GDM1 (cell line): ENCODE measurements at regions not wholly inside any gene's neighbourhood (a gene's known extent, or its start where the extent isn't known, plus 50 kb on each side); places are given as distances from the start of the nearest gene placed in this dataset.
"Not testable (repeated sequence)": the region's sequence is repeated elsewhere in the genome, so short reads cannot be mapped to it uniquely, and the experiment has no call there.

Source experiments
- DNase-seq: peaks from one replicate; lab custom pipeline; 2025; lab: John Stamatoyannopoulos, UW

DNA sequence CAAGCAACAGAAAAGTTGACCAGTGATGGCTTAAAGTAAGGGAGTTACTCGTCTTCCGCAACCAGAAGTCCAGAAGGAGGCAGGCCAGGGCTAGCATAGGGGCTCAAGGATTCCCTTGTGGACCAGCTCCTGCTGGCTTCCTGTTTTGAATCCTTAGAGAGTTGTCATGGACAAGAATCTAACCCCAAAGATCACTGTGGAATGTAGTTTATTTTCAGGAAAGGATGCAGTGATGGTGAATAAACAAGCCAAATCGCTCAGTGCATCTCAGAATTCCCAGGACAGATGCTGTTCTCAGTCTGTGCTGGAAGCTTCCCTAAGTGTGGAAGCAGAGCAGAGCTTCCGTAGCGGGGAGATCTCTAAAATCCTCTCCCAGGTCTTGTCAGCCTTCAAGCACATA, 311.3 kb downstream of the C12orf75 start:
- DNase-seq = no peak

DNA sequence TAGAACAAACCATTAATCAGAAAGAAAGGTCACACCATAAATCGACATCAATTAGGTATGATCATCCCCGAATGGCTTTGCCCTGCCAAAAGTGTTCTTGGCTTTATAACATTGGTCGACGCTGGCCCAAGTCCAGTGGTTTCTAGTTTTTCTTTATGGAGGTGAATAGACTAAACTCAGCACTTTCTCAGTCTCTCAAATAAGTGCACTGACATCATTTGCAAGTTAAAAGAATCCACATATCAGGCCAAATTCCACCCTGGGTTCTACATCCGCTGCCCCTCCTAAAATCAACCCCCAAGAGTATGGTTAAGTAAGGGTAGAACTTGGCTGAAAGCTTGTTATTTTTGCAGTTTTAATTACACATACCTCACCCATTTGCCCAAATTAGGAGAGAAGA, 314.3 kb downstream of the C12orf75 start:
- no peak for DNase-seq

DNA sequence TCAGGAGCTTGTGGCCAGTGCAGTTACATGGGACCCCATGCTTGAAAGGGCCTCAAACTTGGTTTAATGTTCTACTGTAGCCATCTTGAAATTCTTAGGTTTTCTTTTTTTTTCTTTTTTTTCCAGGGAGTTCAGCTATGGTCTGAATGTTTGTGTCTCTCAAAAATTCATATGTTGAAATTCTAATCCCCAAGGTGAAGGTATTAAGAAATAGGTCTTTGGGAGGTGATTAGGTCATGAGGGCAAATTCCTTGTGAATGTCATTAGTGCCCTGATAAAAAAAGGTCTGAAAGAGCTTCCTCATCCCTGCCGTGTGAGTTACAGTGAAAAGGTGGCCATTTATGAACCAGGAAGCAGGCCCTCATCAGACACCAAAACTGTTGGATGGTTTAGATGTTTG, 324.1 kb downstream of the C12orf75 start:
- DNase-seq = no peak

DNA sequence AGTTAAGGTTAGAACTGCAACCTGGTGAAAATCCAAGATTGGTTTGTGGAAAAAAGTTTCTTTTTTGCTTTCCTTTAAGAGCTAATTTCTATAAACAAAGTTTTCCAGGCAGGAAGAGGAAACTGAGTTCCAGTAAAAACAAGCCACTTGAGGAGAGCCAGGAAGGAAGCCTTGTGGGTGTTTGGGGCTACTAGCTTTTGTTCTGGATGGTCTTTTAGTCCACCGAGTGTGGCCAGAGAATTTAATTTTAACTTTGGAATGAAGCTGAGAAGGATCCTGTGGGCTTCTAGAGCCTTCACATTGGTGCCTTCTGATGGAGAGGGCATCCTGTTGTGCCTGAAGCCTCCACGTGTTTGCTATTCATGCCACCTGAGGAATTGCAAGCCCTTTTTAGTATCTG, 327.9 kb downstream of the C12orf75 start:
- no peak for DNase-seq

DNA sequence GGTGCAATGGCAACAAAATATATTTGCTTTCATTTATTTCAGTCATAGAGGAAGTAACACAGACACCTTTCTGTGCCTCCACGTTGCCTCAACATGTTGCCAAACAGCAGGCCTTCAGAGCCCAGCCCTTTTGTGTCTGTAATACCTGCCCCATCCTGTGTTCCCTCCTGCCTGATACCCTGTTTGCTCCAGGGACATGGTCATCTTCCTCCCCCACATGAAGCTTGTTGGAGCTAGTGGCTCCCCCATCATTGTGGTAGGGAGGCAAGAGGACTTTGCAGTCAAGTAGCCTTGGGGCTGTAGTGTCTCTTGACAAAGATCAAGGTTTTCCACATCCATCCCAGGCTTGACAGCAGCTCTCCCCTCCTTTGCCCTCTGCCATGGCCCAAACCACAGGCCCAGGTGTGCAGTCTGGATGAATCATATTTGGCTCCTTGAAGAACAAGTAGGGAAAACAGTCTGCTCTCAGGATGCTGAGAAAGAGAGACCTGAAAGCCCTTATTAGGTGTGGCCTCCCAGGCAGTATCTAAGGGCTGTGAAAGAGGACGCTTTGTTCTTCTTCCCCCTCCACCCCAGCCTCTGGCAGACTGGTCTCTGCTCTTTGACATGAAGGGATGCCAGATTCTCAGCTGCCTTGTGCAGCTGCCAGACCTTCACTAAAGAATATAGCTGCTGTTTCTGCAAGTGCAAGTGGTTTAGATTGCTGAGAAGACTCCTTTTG, 329.0 kb downstream of the C12orf75 start:
- DNase-seq = no peak

DNA sequence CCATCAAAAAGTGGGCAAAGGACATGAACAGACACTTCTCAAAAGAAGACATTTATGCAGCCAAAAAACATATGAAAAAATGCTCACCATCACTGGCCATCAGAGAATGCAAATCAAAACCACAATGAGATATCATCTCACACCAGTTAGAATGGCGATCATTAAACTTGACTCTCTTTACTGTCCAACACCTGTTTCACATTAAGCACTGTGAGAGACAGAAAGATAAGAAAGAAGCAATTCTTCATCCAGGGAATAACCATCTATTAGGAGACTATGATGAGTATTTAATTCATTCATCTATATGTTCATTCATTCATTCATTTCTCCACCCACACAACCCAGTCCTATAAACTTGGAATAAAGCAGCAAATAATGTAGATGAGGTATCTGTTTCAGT, 334.3 kb downstream of the C12orf75 start:
- not testable (repeated sequence) for DNase-seq

DNA sequence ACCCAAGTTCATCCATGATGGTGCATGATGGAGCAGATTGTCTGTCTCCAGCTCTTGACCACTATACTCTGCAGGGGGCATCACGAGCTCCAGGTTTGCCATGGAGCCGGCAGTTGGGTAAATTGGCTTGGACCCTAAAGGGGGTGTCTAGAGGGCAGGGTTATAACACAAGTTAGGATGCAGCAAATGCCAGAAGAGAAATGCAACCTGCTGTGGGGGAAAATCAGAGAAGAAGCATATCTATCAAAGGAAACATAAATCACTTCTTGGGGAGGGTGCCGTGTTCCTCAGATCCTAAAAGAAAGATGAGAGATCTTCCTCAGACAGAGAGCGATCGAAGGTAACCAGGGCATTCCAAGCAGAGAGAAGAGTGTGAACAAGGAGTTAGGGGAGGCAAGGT, 334.9 kb downstream of the C12orf75 start:
- DNase-seq = no peak

GRCh38 chr12:105667973-105668743, 337.7 kb downstream of the C12orf75 start:
- DNase-seq = no peak

GRCh38 chr12:105670672-105671071, 340.2 kb downstream of the C12orf75 start:
- DNase-seq = no peak

DNA sequence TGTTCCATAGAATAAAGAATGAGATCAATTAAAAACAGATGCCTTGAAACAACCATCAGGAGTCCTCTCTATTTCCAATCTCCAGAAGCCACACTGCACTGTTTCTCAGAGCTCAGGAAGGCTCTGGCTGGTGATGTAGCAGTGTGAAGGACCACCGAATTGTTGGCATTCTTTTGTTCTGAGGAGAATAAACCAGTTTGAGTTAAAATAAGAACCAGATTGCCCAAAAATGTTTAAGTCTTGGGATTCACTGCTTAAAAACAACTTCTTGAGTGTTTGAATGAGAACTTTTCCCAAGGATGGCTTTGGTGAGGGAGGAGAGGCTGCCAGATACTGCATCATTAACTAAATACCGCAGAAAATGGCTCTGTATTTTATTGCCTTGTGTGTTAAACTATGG, 341.2 kb downstream of the C12orf75 start:
- no peak for DNase-seq

GRCh38 chr12:105672121-105672975, 341.9 kb downstream of the C12orf75 start:
- no peak for DNase-seq

GRCh38 chr12:105674871-105675699, 344.6 kb downstream of the C12orf75 start:
- DNase-seq = no peak

GRCh38 chr12:105676694-105677093, 346.2 kb downstream of the C12orf75 start:
- no peak for DNase-seq

DNA sequence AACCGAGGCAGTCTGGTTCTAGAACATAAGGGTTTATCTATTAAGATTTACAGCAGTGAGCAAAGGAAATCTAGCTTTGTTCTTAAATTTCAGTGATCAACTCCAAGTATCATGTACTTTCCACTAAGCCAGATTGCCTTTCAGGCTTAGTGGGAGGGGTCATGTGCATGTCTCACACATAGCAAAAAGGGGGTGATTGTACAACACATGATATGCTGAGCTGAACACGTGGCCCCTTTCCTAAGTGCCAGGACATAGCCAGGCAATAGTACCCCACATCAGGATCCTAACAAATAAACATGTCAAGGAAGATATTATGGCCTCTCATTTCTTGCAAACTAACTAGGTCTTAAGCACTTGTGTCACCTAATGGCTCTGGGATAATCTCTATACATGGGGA, 347.2 kb downstream of the C12orf75 start:
- no peak for DNase-seq

DNA sequence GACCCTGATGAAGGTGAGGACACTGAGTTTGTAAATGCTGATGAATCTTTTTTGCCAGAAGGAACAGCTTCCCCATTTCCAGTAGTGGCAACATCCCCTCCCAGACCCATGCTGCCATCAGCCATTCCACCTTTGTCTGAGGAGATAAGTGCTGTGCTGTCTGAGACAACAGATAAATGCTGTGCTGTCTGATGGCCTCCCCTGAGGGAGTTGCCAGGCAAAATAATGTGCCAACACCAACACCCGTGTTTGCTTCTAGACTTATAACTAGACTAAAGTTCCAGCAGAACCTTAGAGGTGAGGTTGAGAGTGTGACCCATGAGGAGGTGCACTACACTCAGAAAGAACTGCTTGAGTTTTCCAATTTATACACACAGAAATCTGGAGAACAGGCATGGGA, 349.5 kb downstream of the C12orf75 start:
- DNase-seq = no peak

- no peak for DNase-seq
These were observed 350.9 kb downstream of the C12orf75 start for GRCh38 chr12:105681341-105681740.

- not testable (repeated sequence) for DNase-seq
These were observed 352.3 kb downstream of the C12orf75 start for GRCh38 chr12:105682821-105683220.

- DNase-seq = not testable (repeated sequence)
These were observed 353.3 kb downstream of the C12orf75 start for GRCh38 chr12:105683836-105684235.

DNA sequence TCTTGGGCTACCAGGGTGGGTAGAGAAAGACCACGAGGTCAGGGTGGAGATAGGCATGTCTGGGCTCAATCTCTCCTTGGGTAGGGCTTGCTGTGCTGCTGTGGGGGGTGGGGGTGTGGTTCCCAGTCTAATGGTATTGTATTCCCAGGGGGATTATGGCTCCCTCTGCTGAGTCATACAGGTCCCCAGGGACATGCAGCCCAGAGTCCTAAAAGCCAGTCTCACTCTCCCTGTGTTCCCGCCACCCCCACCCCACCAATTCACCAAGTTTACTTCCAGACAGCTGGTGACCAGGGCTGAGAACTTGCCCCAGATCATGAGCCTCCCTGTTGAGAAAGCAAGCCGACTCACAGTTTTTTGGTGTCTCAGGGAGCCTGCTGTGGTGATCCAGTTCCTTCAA, 367.6 kb downstream of the C12orf75 start:
- DNase-seq = no peak

DNA sequence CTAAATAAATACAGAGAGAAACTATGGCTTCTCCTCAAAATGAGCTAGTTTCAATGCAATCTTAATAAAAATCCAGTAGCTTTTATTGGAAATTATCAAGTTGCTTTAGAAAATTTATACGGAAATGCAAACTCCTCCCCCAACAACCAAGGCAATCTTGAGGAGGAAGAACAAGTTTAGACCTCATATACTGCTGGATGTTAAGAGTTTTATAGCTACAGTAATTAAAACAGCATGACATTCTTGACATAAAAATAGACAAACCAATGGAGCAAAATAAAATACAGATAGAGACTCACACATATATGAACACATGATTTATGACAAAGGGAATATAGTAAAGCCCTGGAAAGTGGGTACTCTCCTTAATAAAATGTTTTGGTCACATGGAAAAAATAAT, 368.7 kb downstream of the C12orf75 start:
- DNase-seq = no peak

- no peak for DNase-seq
These were observed 374.3 kb downstream of the C12orf75 start for GRCh38 chr12:105704787-105705186.

DNA sequence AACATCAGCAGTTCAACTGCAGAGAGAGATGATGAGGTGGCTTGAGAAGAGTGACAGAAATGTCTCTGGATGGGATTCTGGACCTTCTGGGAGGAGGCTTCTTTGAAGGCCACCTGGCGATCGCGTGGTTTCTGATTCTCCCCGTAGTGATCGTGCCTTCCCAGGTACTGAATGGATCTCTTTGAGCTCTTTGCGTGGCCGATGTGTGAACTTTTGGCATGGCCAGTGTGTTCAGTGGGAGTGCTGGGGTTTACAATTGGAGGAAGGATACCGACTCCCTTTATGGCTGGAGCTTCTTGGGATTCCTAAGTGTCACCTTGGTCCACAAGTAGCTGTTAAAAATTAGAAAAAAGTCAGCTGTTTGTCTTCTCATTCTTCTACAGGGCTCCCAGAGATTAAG, 374.7 kb downstream of the C12orf75 start:
- no peak for DNase-seq
